HS-5 (cell line): ENCODE measurements at regions not wholly inside any gene's neighbourhood (a gene's known extent, or its start where the extent isn't known, plus 50 kb on each side); places are given as distances from the start of the nearest gene placed in this dataset.

Source experiments
- DNase-seq: peaks from one replicate; pipeline ENCODE4 v3.0.0-alpha.2; 2012; ENCODE audit warnings: low read depth

DNA sequence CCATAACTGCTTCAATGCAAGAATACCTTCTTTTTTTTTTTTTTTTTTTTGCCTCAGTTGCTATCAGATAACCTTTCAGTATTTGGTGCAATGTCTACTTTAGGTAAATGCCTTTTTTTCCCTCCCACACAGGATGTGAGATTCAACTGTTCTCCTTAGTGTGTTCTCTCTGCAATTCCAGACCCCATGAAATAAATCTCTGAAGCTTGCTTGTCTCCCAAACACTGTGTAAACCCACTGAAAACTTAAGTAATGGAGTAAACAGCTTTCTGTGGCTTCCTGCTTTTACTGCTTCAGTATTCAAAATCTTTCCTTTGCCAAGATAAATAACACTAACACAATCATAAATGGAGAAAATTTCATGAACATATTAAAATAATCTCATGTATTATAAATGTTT, 55.8 kb upstream of the CLEC14A start:
- no peak for DNase-seq

GRCh38 chr14:38310420-38310995, 54.6 kb upstream of the CLEC14A start:
- no peak for DNase-seq

DNA sequence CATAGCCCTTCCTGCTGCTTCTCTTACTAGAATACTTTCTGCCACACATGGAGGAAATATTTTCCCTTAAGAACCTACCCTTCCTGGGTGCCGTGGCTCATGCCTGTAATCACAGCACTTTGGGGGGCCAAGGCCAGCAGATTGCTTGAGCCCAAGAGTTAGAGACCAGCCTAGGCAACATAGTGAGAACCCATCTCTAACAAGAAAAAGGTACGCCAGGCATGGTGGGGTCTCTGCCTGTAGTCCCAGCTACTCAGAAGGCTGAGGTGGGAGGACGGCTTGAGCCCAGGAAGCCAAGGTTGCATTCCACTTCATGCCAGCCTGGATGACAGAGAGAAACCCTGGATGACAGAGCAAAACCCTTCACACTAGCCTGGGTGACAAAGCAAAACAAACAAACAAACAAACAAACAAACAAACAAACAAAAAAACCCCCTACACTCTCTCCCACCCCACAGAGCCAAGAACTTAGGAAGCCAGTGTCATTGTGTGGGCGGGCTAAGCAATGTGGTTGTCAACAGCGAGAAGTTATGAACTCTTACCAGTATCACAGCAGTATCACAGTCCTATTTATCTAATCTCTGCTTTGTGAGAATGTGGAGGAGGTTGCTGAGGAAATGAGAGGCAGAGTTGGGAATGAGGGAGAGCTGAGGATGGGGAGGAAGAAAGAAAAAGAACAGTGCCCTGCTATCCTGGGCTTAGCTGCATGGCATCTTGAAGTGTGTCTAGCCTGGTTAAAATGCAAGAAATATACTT, 53.8 kb upstream of the CLEC14A start:
- DNase-seq, result no peak
